ENCODE measurements at regions not wholly inside any gene's neighbourhood (a gene's known extent, or its start where the extent isn't known, plus 50 kb on each side); places are given as distances from the start of the nearest gene placed in this dataset.

- no peak for TF ChIP-seq POLR2A (IDR thresholded peaks at IDR 0.05)
- no peak for TF ChIP-seq CTCF (IDR thresholded peaks at IDR 0.05)
These were observed 1105.4 kb downstream of the TUSC7 start for GRCh38 chr3:117814975-117815374.
